Body of pancreas (tissue), 4 donors: ENCODE measurements at regions not wholly inside any gene's neighbourhood (a gene's known extent, or its start where the extent isn't known, plus 50 kb on each side); places are given as distances from the start of the nearest gene placed in this dataset.

ENCODE experiments used
- CTCF ChIP-seq, 7 experiments: fragments of 450-650 bp in 4 of 7; fragments of 200-600 bp in 3 of 7; sonication (generic) in 3 of 7; IDR thresholded peaks; one replicate each; pipeline ENCODE4 v1.5.1; 2016 to 2019; ENCODE audit warnings: antibody characterized with exemption in 7 of 7
- POLR2A ChIP-seq, 3 donors: fragments of 450-650 bp; IDR thresholded peaks; one replicate each; pipeline ENCODE4 v1.6.1; 2016; ENCODE audit warnings: antibody characterized with exemption in 3 of 3, mild to moderate bottlenecking in 2 of 3

DNA sequence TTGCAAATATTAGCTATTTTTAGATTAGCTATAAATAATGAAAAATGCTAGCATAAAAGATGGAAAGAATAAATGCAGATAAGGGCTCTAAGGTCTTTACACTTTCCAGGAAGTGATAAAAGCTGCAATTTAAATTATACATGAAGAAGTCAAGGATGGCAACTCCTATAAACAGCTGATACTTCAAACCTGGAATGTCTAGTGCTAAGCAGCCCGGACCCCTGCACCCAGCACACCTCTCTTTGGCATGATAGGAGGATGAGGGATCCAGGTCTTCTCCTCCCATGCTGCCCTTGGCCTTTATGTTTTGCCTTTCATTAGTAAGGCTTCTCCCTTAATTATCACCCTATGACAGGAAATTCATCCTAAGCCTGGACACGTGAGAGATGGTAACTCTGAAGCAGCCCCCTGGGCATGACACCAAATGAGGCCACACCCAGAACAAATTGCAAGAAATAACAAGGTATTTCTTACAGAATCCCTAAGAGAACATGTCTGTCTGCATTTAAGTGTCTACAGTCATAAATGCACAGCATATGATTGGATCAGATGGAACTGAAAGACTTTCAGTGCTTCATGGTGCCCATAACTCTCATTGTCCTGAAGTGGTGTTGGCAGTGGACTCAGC, 158.3 kb upstream of the PRSS1 start:
- TF ChIP-seq POLR2A (IDR thresholded peaks at IDR 0.05) (no peak), CTCF (IDR thresholded peaks at IDR 0.05) (no peak)
